ENCODE measurements at regions not wholly inside any gene's neighbourhood (a gene's known extent, or its start where the extent isn't known, plus 50 kb on each side); places are given as distances from the start of the nearest gene placed in this dataset.

- TF ChIP-seq CTCF (IDR thresholded peaks at IDR 0.05), result no peak
- WGBS, 3 donors, result 54 to 70% (median 56%) methylated on average over 2 of the region's 2 CpGs
- H3K27me3 ChIP-seq (ENCODE audit: insufficient read depth in 3 of 3, low read length in 2 of 3), result no peaks in the 10 kb centered on the region
- no peaks in the 10 kb centered on the region for H3K4me1 ChIP-seq
- no peaks in the 10 kb centered on the region for H3K36me3 ChIP-seq (ENCODE audit: insufficient read depth in 1 of 2, low read depth in 1 of 2)
- ATAC-seq (no peak), DNase-seq (no peak)
- no peaks in the 10 kb centered on the region for H3K9me3 ChIP-seq
- no peak overlapping the region for H3K27ac ChIP-seq
- H3K4me3 ChIP-seq, result no peak overlapping the region
- intact Hi-C loops (cut with DNase I), result no loop called here
Observed at GRCh38 chr4:175871774-175872405, 59.8 kb upstream of the GPM6A start.

- DNase-seq (no peak), ATAC-seq (no peak)
- intact Hi-C loops (cut with DNase I), result no loop called here
- Histone ChIP-seq H3K36me3 (ENCODE audit: insufficient read depth in 1 of 2, low read depth in 1 of 2) (no peaks in the 10 kb centered on the region), H3K4me3 (no peak overlapping the region), H3K4me1 (no peaks in the 10 kb centered on the region), H3K27ac (no peak overlapping the region), H3K9me3 (no peaks in the 10 kb centered on the region), H3K27me3 (ENCODE audit: insufficient read depth in 3 of 3, low read length in 2 of 3) (no peaks in the 10 kb centered on the region)
- 71 to 79% (median 76%) methylated on average over 1 of the region's 1 CpG for WGBS, 3 donors
- no peak for TF ChIP-seq CTCF (IDR thresholded peaks at IDR 0.05)
Observed at GRCh38 chr4:175873707-175874106, 61.6 kb upstream of the GPM6A start.

- 57 to 68% (median 60%) methylated on average over 5 of the region's 5 CpGs for WGBS, 3 donors
Observed at GRCh38 chr4:175874306-175874705, 62.2 kb upstream of the GPM6A start.

GRCh38 chr4:175875993-175876771, 64.1 kb upstream of the GPM6A start:
- intact Hi-C loops (cut with DNase I), result no loop called here
- no peaks in the 10 kb centered on the region for H3K9me3 ChIP-seq
- DNase-seq, result no peak
- H3K27ac ChIP-seq, result no peak overlapping the region
- no peak for ATAC-seq
- no peaks in the 10 kb centered on the region for H3K4me1 ChIP-seq
- H3K27me3 ChIP-seq (ENCODE audit: insufficient read depth in 3 of 3, low read length in 2 of 3), result no peaks in the 10 kb centered on the region
- 80 to 91% (median 88%) methylated on average over 5 of the region's 5 CpGs for WGBS, 3 donors
- no peaks in the 10 kb centered on the region for H3K36me3 ChIP-seq (ENCODE audit: insufficient read depth in 1 of 2, low read depth in 1 of 2)
- H3K4me3 ChIP-seq, result no peak overlapping the region
- TF ChIP-seq CTCF (IDR thresholded peaks at IDR 0.05), result no peak

More at GRCh38 chr4:175874306-175874705, 62.2 kb upstream of the GPM6A start:
- intact Hi-C loops (cut with DNase I), result no loop called here
- Histone ChIP-seq H3K9me3 (no peaks in the 10 kb centered on the region), H3K36me3 (ENCODE audit: insufficient read depth in 1 of 2, low read depth in 1 of 2) (no peaks in the 10 kb centered on the region), H3K27ac (no peak overlapping the region), H3K4me3 (no peak overlapping the region), H3K4me1 (no peaks in the 10 kb centered on the region), H3K27me3 (ENCODE audit: insufficient read depth in 3 of 3, low read length in 2 of 3) (no peaks in the 10 kb centered on the region)
- TF ChIP-seq CTCF (IDR thresholded peaks at IDR 0.05), result no peak
- ATAC-seq (no peak), DNase-seq (no peak)
